Activated B cell treated with CpG ODN at 0.5 μM for 24 hours (primary cell): ENCODE measurements at regions not wholly inside any gene's neighbourhood (a gene's known extent, or its start where the extent isn't known, plus 50 kb on each side); places are given as distances from the start of the nearest gene placed in this dataset.

Source experiments
- ATAC-seq: fragments of 200-7000 bp; cut with Tn5 transposase; one replicate; pipeline ENCODE4 v1.10.0; 2021; ENCODE audit warnings: low read depth, mild to moderate bottlenecking, moderate library complexity
- CTCF ChIA-PET: fragments of 350-600 bp; sonication (Branson Sonifier 250); formaldehyde crosslinking; loops from one replicate; lab custom pipeline; 2021; ENCODE audit warnings: antibody characterized with exemption; lab: Charles Lee
- POLR2A ChIA-PET: fragments of 350-600 bp; sonication (Branson Sonifier 250); formaldehyde crosslinking; loops from one replicate; lab custom pipeline; 2021; ENCODE audit warnings: antibody characterized with exemption; lab: Charles Lee
- DNase-seq: peaks from one replicate; pipeline ENCODE4 v3.0.0; 2022
- H3K27ac Mint-ChIP-seq: one replicate; pipeline ENCODE4 v1.8.0; 2020; ENCODE audit warnings: mixed read lengths
- H3K27me3 Mint-ChIP-seq: one replicate; pipeline ENCODE4 v1.8.0; 2021; ENCODE audit warnings: mixed read lengths
- H3K36me3 Mint-ChIP-seq: one replicate; pipeline ENCODE4 v1.8.0; 2021; ENCODE audit warnings: low read depth, mixed read lengths
- H3K4me1 Mint-ChIP-seq: one replicate; pipeline ENCODE4 v1.8.0; 2021; ENCODE audit warnings: mixed read lengths
- H3K4me3 Mint-ChIP-seq: one replicate; pipeline ENCODE4 v1.8.0; 2020; ENCODE audit warnings: mild to moderate bottlenecking, mixed read lengths
- H3K9me3 Mint-ChIP-seq: one replicate; pipeline ENCODE4 v1.8.0; 2020; ENCODE audit warnings: mixed read lengths
- CTCF ChIP-seq: fragments of 200-600 bp; IDR thresholded peaks from one replicate; pipeline ENCODE4 v1.8.0; 2022; ENCODE audit warnings: antibody characterized with exemption, mild to moderate bottlenecking
- intact Hi-C: fragments of 100-400 bp; cut with micrococcal nuclease; formaldehyde crosslinking; loops from one replicate; pipeline ENCODE4 v1.15.1; 2024

GRCh38 chr1:237953238-237953637 is 62.5 kb upstream of the ZP4 start:
- CTCF ChIA-PET: no interaction called here
- no peaks in the 10 kb centered on the region for H3K36me3 Mint-ChIP-seq
- intact Hi-C loops: no loop called here

More at GRCh38 chr1:237953238-237953637, 62.5 kb upstream of the ZP4 start:
- DNase-seq: no peak
- ATAC-seq: no peak
- POLR2A ChIA-PET: no interaction called here
- Mint-ChIP-seq H3K27ac (no peak overlapping the region), H3K9me3 (no peaks in the 10 kb centered on the region), H3K4me1 (no peaks in the 10 kb centered on the region), H3K4me3 (no peak overlapping the region), H3K27me3 (no peaks in the 10 kb centered on the region)
- no peak for TF ChIP-seq CTCF
